Thyroid gland (tissue), 4 donors: ENCODE measurements at regions not wholly inside any gene's neighbourhood (a gene's known extent, or its start where the extent isn't known, plus 50 kb on each side); places are given as distances from the start of the nearest gene placed in this dataset.

Experiments
- POLR2A ChIP-seq, 2 donors: fragments of 450-650 bp; IDR thresholded peaks; one replicate each; pipeline ENCODE4 v1.6.1; 2017; ENCODE audit warnings: antibody characterized with exemption in 2 of 2, mild to moderate bottlenecking in 2 of 2, moderate library complexity in 1 of 2
- TF ChIP-seq, protein P1 (sequence below), 6 experiments: fragments of 200-600 bp in 3 of 6; fragments of 450-650 bp in 3 of 6; sonication (generic) in 3 of 6; IDR thresholded peaks; one replicate each; pipeline ENCODE4 v1.5.1; 2016 to 2019; ENCODE audit warnings: antibody characterized with exemption in 6 of 6, mild to moderate bottlenecking in 2 of 6, inconsistent platforms in 1 of 6, moderate library complexity in 1 of 6

DNA sequence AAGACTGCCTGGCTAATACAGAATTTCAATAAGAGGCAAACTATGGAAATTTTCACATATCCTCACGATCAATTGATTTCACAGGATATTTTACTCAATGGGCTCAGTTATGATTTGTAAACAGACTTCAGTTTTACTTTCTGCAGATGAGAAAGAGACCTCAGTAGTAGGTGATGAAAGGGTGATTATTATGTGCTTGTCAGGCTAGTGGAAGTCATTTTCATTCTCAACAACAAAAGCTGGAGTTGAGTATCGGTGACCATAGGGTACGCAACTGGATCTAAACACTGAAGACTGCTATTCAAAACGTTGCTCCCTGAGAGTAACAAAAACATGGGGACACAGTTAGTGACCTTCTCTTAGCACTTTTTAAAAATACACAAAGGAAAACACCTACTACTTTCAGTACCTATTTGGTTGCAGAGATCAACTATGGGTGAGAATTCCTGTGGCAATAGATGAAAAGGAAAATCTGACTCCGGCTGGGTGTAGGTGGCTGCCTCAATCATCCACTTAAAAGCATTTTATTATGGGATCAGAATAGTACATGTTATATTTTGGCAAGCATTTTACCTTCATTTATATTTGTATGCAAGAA, 126.2 kb upstream of the VRK2 start:
- no peak for TF ChIP-seq POLR2A (IDR thresholded peaks at IDR 0.05)
- TF ChIP-seq, protein P1, sequence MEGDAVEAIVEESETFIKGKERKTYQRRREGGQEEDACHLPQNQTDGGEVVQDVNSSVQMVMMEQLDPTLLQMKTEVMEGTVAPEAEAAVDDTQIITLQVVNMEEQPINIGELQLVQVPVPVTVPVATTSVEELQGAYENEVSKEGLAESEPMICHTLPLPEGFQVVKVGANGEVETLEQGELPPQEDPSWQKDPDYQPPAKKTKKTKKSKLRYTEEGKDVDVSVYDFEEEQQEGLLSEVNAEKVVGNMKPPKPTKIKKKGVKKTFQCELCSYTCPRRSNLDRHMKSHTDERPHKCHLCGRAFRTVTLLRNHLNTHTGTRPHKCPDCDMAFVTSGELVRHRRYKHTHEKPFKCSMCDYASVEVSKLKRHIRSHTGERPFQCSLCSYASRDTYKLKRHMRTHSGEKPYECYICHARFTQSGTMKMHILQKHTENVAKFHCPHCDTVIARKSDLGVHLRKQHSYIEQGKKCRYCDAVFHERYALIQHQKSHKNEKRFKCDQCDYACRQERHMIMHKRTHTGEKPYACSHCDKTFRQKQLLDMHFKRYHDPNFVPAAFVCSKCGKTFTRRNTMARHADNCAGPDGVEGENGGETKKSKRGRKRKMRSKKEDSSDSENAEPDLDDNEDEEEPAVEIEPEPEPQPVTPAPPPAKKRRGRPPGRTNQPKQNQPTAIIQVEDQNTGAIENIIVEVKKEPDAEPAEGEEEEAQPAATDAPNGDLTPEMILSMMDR (IDR thresholded peaks at IDR 0.05), result no peak
